Body of pancreas (tissue), 4 donors: ENCODE measurements at regions not wholly inside any gene's neighbourhood (a gene's known extent, or its start where the extent isn't known, plus 50 kb on each side); places are given as distances from the start of the nearest gene placed in this dataset.
"Not testable (repeated sequence)": the region's sequence is repeated elsewhere in the genome, so short reads cannot be mapped to it uniquely, and the experiment has no call there.

ENCODE experiments used
- ATAC-seq: fragments of 150-250 bp; one replicate; pipeline ENCODE4 v1.9.1; 2016
- DNase-seq, 4 donors: peaks; one replicate each; pipeline ENCODE4 v3.0.0-alpha.2; 2019
- H3K27ac ChIP-seq, 4 donors: fragments of 200-600 bp; sonication (generic); 1 replicate in 3 of 4; 2 replicates in 1 of 4; pipeline versions ENCODE4 v1.5.1 to v1.6.1; 2016 to 2019; ENCODE audit warnings: mild to moderate bottlenecking in 1 of 4, mixed read lengths in 1 of 4, moderate library complexity in 1 of 4
- H3K27me3 ChIP-seq, 2 donors: fragments of 200-600 bp; sonication (generic); one replicate each; pipeline ENCODE4 v1.6.0; 2016; ENCODE audit warnings: mild to moderate bottlenecking in 1 of 2
- H3K36me3 ChIP-seq, 2 donors: fragments of 200-600 bp; sonication (generic); replicated peaks in 1 of 2; 2 replicates each; pipeline ENCODE4 v1.5.1; 2016; ENCODE audit warnings: low read depth in 2 of 2; ENCODE audit not compliant: insufficient read depth in 1 of 2
- H3K4me1 ChIP-seq: fragments of 200-600 bp; sonication (generic); one replicate; pipeline ENCODE4 v1.6.0; 2016
- H3K4me3 ChIP-seq, 2 donors: fragments of 200-600 bp; sonication (generic); 1 replicate in 1 of 2; 2 replicates in 1 of 2; pipeline ENCODE4 v1.5.1; 2016 to 2019
- H3K9me3 ChIP-seq, 3 donors: fragments of 200-600 bp; sonication (generic); 1 replicate in 2 of 3; 2 replicates in 1 of 3; pipeline ENCODE4 v1.5.1; 2016
- POLR2A ChIP-seq, 3 donors: fragments of 450-650 bp; IDR thresholded peaks; one replicate each; pipeline ENCODE4 v1.6.1; 2016; ENCODE audit warnings: antibody characterized with exemption in 3 of 3, mild to moderate bottlenecking in 2 of 3
- WGBS, 2 donors: methylation state at CpG; one replicate each; pipeline ENCODE4 v1.1.5; 2017; 5-methylcytosine and 5-hydroxymethylcytosine counted together
- intact Hi-C: fragments of 100-400 bp; cut with DNase I; formaldehyde crosslinking; loops from one replicate; pipeline ENCODE4 v1.15.1; 2023
- TF ChIP-seq, protein P1 (sequence below), 7 experiments: fragments of 450-650 bp in 4 of 7; fragments of 200-600 bp in 3 of 7; sonication (generic) in 3 of 7; IDR thresholded peaks; one replicate each; pipeline ENCODE4 v1.5.1; 2016 to 2019; ENCODE audit warnings: antibody characterized with exemption in 7 of 7

GRCh38 chr1:147071142-147071541, 101.1 kb downstream of the PRKAB2 start:
- Histone ChIP-seq H3K27me3 (no peaks in the 10 kb centered on the region), H3K27ac (no peak overlapping the region), H3K36me3 (no peaks in the 10 kb centered on the region), H3K9me3 (no peaks in the 10 kb centered on the region), H3K4me3 (no peak overlapping the region), H3K4me1 (peaks cover 5% of the 10 kb centered on the region)
- ATAC-seq (no peak), DNase-seq (no peak)
- TF ChIP-seq POLR2A (IDR thresholded peaks at IDR 0.05), result no peak
- TF ChIP-seq, protein P1, sequence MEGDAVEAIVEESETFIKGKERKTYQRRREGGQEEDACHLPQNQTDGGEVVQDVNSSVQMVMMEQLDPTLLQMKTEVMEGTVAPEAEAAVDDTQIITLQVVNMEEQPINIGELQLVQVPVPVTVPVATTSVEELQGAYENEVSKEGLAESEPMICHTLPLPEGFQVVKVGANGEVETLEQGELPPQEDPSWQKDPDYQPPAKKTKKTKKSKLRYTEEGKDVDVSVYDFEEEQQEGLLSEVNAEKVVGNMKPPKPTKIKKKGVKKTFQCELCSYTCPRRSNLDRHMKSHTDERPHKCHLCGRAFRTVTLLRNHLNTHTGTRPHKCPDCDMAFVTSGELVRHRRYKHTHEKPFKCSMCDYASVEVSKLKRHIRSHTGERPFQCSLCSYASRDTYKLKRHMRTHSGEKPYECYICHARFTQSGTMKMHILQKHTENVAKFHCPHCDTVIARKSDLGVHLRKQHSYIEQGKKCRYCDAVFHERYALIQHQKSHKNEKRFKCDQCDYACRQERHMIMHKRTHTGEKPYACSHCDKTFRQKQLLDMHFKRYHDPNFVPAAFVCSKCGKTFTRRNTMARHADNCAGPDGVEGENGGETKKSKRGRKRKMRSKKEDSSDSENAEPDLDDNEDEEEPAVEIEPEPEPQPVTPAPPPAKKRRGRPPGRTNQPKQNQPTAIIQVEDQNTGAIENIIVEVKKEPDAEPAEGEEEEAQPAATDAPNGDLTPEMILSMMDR (IDR thresholded peaks at IDR 0.05), result no peak
- intact Hi-C loops, result no loop called here
- 93 to 96% methylated on average over 1 of the region's 1 CpG for WGBS, 2 donors

DNA sequence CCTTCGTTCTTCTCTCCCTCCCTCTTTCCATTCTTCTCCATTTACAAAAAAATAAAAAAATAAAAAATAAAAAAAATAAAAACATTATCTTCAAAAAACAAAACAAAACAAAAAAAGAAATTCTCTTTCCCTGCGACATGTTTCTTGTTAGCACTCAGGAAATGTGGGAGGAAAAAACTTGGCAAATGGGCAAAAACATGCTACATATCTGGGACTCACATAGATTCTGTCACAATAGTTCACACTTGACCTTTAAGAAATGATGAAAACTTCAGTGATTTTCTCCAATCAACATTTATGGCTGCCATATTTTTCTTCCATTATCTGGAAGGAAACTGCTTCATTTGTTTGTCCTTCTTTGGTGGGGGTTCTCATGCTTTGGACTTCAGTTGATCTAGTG, 109.3 kb downstream of the PRKAB2 start:
- Histone ChIP-seq H3K27ac (no peak overlapping the region), H3K4me3 (no peak overlapping the region), H3K4me1 (no peaks in the 10 kb centered on the region), H3K9me3 (no peaks in the 10 kb centered on the region), H3K27me3 (no peaks in the 10 kb centered on the region), H3K36me3 (no peaks in the 10 kb centered on the region)
- no peak for DNase-seq
- intact Hi-C loops, result no loop called here
- no peak for ATAC-seq
- TF ChIP-seq, protein P1 (IDR thresholded peaks at IDR 0.05), result no peak
- TF ChIP-seq POLR2A (IDR thresholded peaks at IDR 0.05), result no peak
- 52 to 67% methylated on average over 2 of the region's 2 CpGs for WGBS, 2 donors

GRCh38 chr1:147061880-147062279, 110.4 kb downstream of the PRKAB2 start:
- H3K27ac ChIP-seq, H3K4me3 ChIP-seq, H3K27me3 ChIP-seq, H3K4me1 ChIP-seq, intact Hi-C loops, ATAC-seq, H3K9me3 ChIP-seq, DNase-seq, H3K36me3 ChIP-seq: not testable (repeated sequence)
- 84 to 85% methylated on average over 13 to 18 of the region's 21 CpGs for WGBS, 2 donors

- no peak overlapping the region for H3K27ac ChIP-seq
- intact Hi-C loops, result no loop called here
- ATAC-seq, result no peak
- H3K4me1 ChIP-seq, result no peaks in the 10 kb centered on the region
- 62 to 79% methylated on average over 5 of the region's 5 CpGs for WGBS, 2 donors
- TF ChIP-seq POLR2A (IDR thresholded peaks at IDR 0.05), result no peak
- TF ChIP-seq, protein P1 (IDR thresholded peaks at IDR 0.05), result no peak
- H3K9me3 ChIP-seq, result no peaks in the 10 kb centered on the region
- H3K27me3 ChIP-seq, result no peaks in the 10 kb centered on the region
- H3K4me3 ChIP-seq, result no peak overlapping the region
- DNase-seq, result no peak
- no peaks in the 10 kb centered on the region for H3K36me3 ChIP-seq
Measured at GRCh38 chr1:147053269-147053668, 115.1 kb downstream of the NBPF12 start.

DNA sequence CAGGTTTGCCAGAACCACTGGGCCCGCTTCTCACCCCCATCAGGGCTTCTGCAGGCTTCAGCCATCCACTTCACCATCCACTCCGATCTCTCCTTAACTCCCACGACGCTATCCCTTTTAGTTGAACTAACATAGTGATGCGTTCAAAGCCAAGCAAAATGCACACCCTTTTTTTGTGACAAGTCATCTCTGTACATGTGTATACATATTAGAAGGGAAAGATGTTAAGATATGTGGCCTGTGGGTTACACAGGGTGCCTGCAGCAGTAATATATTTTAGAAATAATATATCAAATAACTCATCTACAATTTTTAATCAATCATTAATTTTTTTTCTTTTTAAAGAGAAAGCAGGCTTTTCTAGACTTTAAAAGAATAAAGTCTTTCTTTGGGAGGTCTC, 114.6 kb downstream of the NBPF12 start:
- H3K4me1 ChIP-seq, result no peaks in the 10 kb centered on the region
- H3K27ac ChIP-seq, result no peak overlapping the region
- H3K27me3 ChIP-seq, result no peaks in the 10 kb centered on the region
- intact Hi-C loops, result no loop called here
- DNase-seq (no peak), ATAC-seq (no peak)
- H3K9me3 ChIP-seq, result no peaks in the 10 kb centered on the region
- TF ChIP-seq POLR2A (IDR thresholded peaks at IDR 0.05), result no peak
- TF ChIP-seq, protein P1 (IDR thresholded peaks at IDR 0.05), result no peak
- H3K4me3 ChIP-seq, result no peak overlapping the region
- H3K36me3 ChIP-seq, result no peaks in the 10 kb centered on the region
- 72 to 80% methylated on average over 5 of the region's 5 CpGs for WGBS, 2 donors
